ENCODE measurements at regions not wholly inside any gene's neighbourhood (a gene's known extent, or its start where the extent isn't known, plus 50 kb on each side); places are given as distances from the start of the nearest gene placed in this dataset.

DNA sequence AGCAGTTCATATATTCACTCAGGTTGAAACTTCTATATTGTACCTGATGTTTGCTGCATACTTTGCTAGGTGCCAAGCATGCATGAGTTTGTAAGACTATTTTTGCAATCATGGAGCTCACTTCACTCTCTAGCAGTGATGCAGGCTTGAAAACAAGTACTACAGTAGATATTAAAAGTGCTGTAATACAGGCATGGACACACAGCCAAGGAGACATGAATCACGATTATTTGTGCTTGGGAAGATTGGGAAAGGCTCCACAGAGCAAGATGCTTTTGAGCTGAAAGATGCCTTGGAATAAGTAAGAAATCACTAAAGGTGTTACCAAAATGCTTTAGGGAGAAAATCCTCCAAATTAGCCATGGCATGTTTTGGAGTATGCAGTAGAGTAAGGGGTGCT, 427.4 kb downstream of the UTRN start:
- Histone ChIP-seq H3K9me3 (ENCODE audit: insufficient read depth in 2 of 2, low read depth in 1 of 2, low read length in 1 of 2) (no peaks in the 10 kb centered on the region; a peak in 1 of 4 replicates), H2BK120ac (replicated peaks; ENCODE audit: low read depth, low read length) (no peak overlapping the region), H2BK5ac (ENCODE audit: low read depth, low read length) (no peak overlapping the region), H4K20me1 (replicated peaks in 1 of 2; ENCODE audit: control insufficient read depth in 1 of 2, insufficient read depth in 2 of 2, low read length in 2 of 2) (no peaks in the 10 kb centered on the region), H3K18ac (ENCODE audit: extremely low read depth, low read length) (no peak overlapping the region), H3K9ac (replicated peaks in 1 of 4; ENCODE audit: extremely low read depth in 1 of 4, low read depth in 3 of 4, low read length in 3 of 4) (no peak overlapping the region; a peak in 1 of 7 replicates), H4K8ac (ENCODE audit: extremely low read depth, insufficient read depth, low read length) (no peak overlapping the region), H2AK5ac (ENCODE audit: low read depth, low read length) (no peak overlapping the region), H3K4me2 (ENCODE audit: insufficient read depth in 1 of 2, low read depth in 2 of 2, low read length in 2 of 2) (no peak overlapping the region), H3K56ac (replicated peaks; ENCODE audit: insufficient read length, low read depth, low read length) (no peak overlapping the region), H2BK12ac (ENCODE audit: low read depth, low read length) (no peak overlapping the region), H3K36me3 (ENCODE audit: control insufficient read depth in 2 of 4, insufficient read depth in 4 of 4, low read length in 3 of 4) (peaks cover 0 to 3% (median 0%) of the 10 kb centered on the region in 4 experiments; a peak in 1 of 8 replicates), H3K14ac (ENCODE audit: insufficient read length) (no peak overlapping the region), H2BK15ac (ENCODE audit: low read length) (no peak overlapping the region), H2AFZ (ENCODE audit: low read length) (no peak overlapping the region), H3K27ac (ENCODE audit: low read depth, low read length) (no peak overlapping the region), H3K4me3 (ENCODE audit: extremely low read depth in 1 of 4, insufficient read depth in 2 of 4, low read depth in 3 of 4, low read length in 4 of 4) (no peak overlapping the region), H3K23me2 (ENCODE audit: low read depth, low read length) (no peaks in the 10 kb centered on the region), H3K23ac (ENCODE audit: insufficient read length) (no peak overlapping the region), H3K79me2 (ENCODE audit: control insufficient read depth in 1 of 2, insufficient read depth in 2 of 2, low read length in 2 of 2) (no peaks in the 10 kb centered on the region), H4K5ac (ENCODE audit: insufficient read length, low read depth, low read length) (no peak overlapping the region), H3K79me1 (ENCODE audit: low read depth, low read length) (no peaks in the 10 kb centered on the region), H2BK20ac (ENCODE audit: low read length) (no peak overlapping the region), H3K27me3 (replicated peaks in 1 of 4; ENCODE audit: control insufficient read depth in 3 of 4, extremely low read depth in 1 of 4, insufficient read depth in 3 of 4, low read length in 3 of 4) (no peaks in the 10 kb centered on the region), H4K91ac (replicated peaks; ENCODE audit: insufficient read length, low read length) (no peak overlapping the region), H3K4ac (replicated peaks; ENCODE audit: insufficient read length, low read depth, low read length) (no peak overlapping the region), H3K4me1 (replicated peaks in 1 of 4; ENCODE audit: control insufficient read depth in 3 of 4, insufficient read depth in 4 of 4, low read length in 3 of 4) (peaks cover 0 to 4% (median 2%) of the 10 kb centered on the region in 4 experiments; a peak in 2 of 7 replicates)
- CTCF ChIA-PET (ENCODE audit: partially characterized antibody), result no interaction called here
- FAIRE-seq (no peak), DNase-seq (ENCODE audit: low read depth in 1 of 2, low spot score in 2 of 2) (no peak)
- 91% methylated on average over 1 of the region's 1 CpG; no CpG with 5 or more reads in 1 of the 2 experiments for whole genome bisulfite sequencing, 2 experiments (ENCODE audit: extremely low coverage in 1 of 2, insufficient coverage in 1 of 2, insufficient read length in 1 of 2, insufficient replicate concordance in 2 of 2, low coverage in 1 of 2, low lambda C conversion rate in 2 of 2, missing lambda C conversion rate in 1 of 2)
- POLR2A ChIA-PET (ENCODE audit: partially characterized antibody), result no interaction called here
- TF ChIP-seq SP2 (IDR thresholded peaks at IDR 0.05; ENCODE audit: low read length) (no peak), ASH2L (IDR thresholded peaks at IDR 0.05; ENCODE audit: low read length) (no peak), NANOG (IDR thresholded peaks at IDR 0.05; ENCODE audit: insufficient read depth, low read depth, low read length, poor library complexity, severe bottlenecking) (no peak), JUND (IDR thresholded peaks at IDR 0.05; ENCODE audit: low read length) (no peak), TCF12 (IDR thresholded peaks at IDR 0.05; ENCODE audit: low read depth, low read length) (no peak), EGR1 (IDR thresholded peaks at IDR 0.05; ENCODE audit: borderline replicate concordance, low read depth, low read length) (no peak), EZH2 (IDR thresholded peaks at IDR 0.05; ENCODE audit: low read depth, low read length, severe bottlenecking) (no peak), PHF8 (conservative IDR thresholded peaks at IDR 0.05; ENCODE audit: low read depth, low read length) (no peak), E2F6 (IDR thresholded peaks at IDR 0.05) (no peak), RBBP5 (IDR thresholded peaks at IDR 0.05; ENCODE audit: borderline replicate concordance, low read depth, low read length) (no peak), POLR2A (IDR thresholded peaks at IDR 0.05; ENCODE audit: control extremely low read depth in 1 of 2, low read depth in 2 of 2, low read length in 2 of 2) (no peak)
- TF ChIP-seq, protein P1, sequence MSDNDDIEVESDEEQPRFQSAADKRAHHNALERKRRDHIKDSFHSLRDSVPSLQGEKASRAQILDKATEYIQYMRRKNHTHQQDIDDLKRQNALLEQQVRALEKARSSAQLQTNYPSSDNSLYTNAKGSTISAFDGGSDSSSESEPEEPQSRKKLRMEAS (IDR thresholded peaks at IDR 0.05), result no peak

All from H1 (cell line).